HEK293T (cell line): ENCODE measurements at regions not wholly inside any gene's neighbourhood (a gene's known extent, or its start where the extent isn't known, plus 50 kb on each side); places are given as distances from the start of the nearest gene placed in this dataset.

Source experiments
- CTCF ChIA-PET: fragments of 350-600 bp; formaldehyde crosslinking; extraction: SDS; loops from one replicate; lab custom pipeline; 2021; ENCODE audit warnings: antibody characterized with exemption, inconsistent platforms; lab: Yijun Ruan, JAX
- POLR2A ChIA-PET: fragments of 350-600 bp; formaldehyde crosslinking; extraction: SDS; loops from one replicate; lab custom pipeline; 2020; ENCODE audit warnings: antibody characterized with exemption, inconsistent platforms; lab: Yijun Ruan, JAX
- DNase-seq: peaks from one replicate; pipeline ENCODE4 v3.0.0; 2012; ENCODE audit warnings: mixed read lengths; ENCODE audit errors: extremely low spot score
- ARNT ChIP-seq: fragments of 450-650 bp; IDR thresholded peaks from 2 replicates; pipeline ENCODE4 v1.6.1; 2017; ENCODE audit warnings: mild to moderate bottlenecking
- BHLHE40 ChIP-seq: fragments of 450-650 bp; IDR thresholded peaks from 2 replicates; pipeline ENCODE4 v1.6.1; 2016; ENCODE audit warnings: mild to moderate bottlenecking, moderate library complexity, borderline replicate concordance
- CTBP1 ChIP-seq: fragments of 450-650 bp; IDR thresholded peaks from 2 replicates; pipeline ENCODE4 v1.6.1; 2016; ENCODE audit warnings: borderline replicate concordance
- ELF4 ChIP-seq: fragments of 450-650 bp; IDR thresholded peaks from 2 replicates; pipeline ENCODE4 v1.6.1; 2017; ENCODE audit warnings: antibody characterized with exemption
- FOXA1 ChIP-seq: fragments of 450-650 bp; IDR thresholded peaks from 2 replicates; pipeline ENCODE4 v1.6.1; 2016; ENCODE audit warnings: mild to moderate bottlenecking
- FOXK2 ChIP-seq: fragments of 450-650 bp; IDR thresholded peaks from 2 replicates; pipeline ENCODE4 v1.6.1; 2016; ENCODE audit warnings: mild to moderate bottlenecking
- FOXM1 ChIP-seq: fragments of 450-650 bp; IDR thresholded peaks from 2 replicates; pipeline ENCODE4 v1.6.1; 2017; ENCODE audit warnings: mild to moderate bottlenecking, borderline replicate concordance
- HDGF ChIP-seq: fragments of 450-650 bp; IDR thresholded peaks from 2 replicates; pipeline ENCODE4 v1.6.1; 2017; ENCODE audit warnings: antibody characterized with exemption, borderline replicate concordance
- L3MBTL2 ChIP-seq: fragments of 450-650 bp; conservative IDR thresholded peaks from 2 replicates; pipeline ENCODE4 v1.6.1; 2016; ENCODE audit warnings: mild to moderate bottlenecking
- LEF1 ChIP-seq: fragments of 450-650 bp; IDR thresholded peaks from 2 replicates; pipeline ENCODE4 v1.6.1; 2017; ENCODE audit warnings: mild to moderate bottlenecking, borderline replicate concordance
- NFRKB ChIP-seq: fragments of 450-650 bp; IDR thresholded peaks from 2 replicates; pipeline ENCODE4 v1.6.1; 2016; ENCODE audit warnings: mild to moderate bottlenecking, moderate library complexity
- PKNOX1 ChIP-seq: fragments of 450-650 bp; IDR thresholded peaks from 2 replicates; pipeline ENCODE4 v1.6.1; 2016
- SP1 ChIP-seq: fragments of 450-650 bp; IDR thresholded peaks from 2 replicates; pipeline ENCODE4 v1.6.1; 2017
- SUZ12 ChIP-seq: fragments of 450-650 bp; IDR thresholded peaks from 2 replicates; pipeline ENCODE4 v1.6.1; 2016; ENCODE audit warnings: mild to moderate bottlenecking
- TARDBP ChIP-seq: fragments of 450-650 bp; IDR thresholded peaks from 2 replicates; pipeline ENCODE4 v1.6.1; 2016
- ZNF384 ChIP-seq: fragments of 450-650 bp; IDR thresholded peaks from 2 replicates; pipeline ENCODE4 v1.6.1; 2016

GRCh38 chr6:122116835-122117627, 282.4 kb upstream of the HSF2 start:
- ChIA-PET POLR2A (no interaction called here), CTCF (no interaction called here)
- TF ChIP-seq SP1 = no peak
- TF ChIP-seq PKNOX1 = no peak
- no peak for TF ChIP-seq FOXM1
- TF ChIP-seq NFRKB = no peak
- TF ChIP-seq TARDBP = no peak
- no peak for TF ChIP-seq FOXA1
- TF ChIP-seq ARNT = no peak
- TF ChIP-seq HDGF = no peak
- TF ChIP-seq CTBP1 = no peak
- TF ChIP-seq BHLHE40 = no peak
- no peak for TF ChIP-seq ELF4
- TF ChIP-seq SUZ12 = no peak
- no peak for DNase-seq

GRCh38 chr6:122118945-122119506, 280.4 kb upstream of the HSF2 start:
- ChIA-PET POLR2A (no interaction called here), CTCF (interaction anchor here (0.7 kb wide), 1 partner anchor 445 kb away, joined by 3 read pairs; no protein-coding TSS in a partner anchor)
- DNase-seq = no peak
- TF ChIP-seq HDGF (no peak), ZNF384 (no peak), FOXK2 (no peak), SP1 (no peak), L3MBTL2 (no peak), PKNOX1 (no peak), FOXM1 (no peak), NFRKB (no peak), SUZ12 (no peak), LEF1 (no peak), BHLHE40 (no peak), ARNT (no peak), ELF4 (no peak), FOXA1 (no peak), CTBP1 (no peak), TARDBP (no peak)

- CTCF ChIA-PET = no interaction called here
- TF ChIP-seq FOXK2 (no peak), LEF1 (no peak), SUZ12 (no peak), PKNOX1 (no peak), FOXA1 (no peak), L3MBTL2 (no peak), ARNT (no peak), CTBP1 (no peak), BHLHE40 (no peak), ZNF384 (no peak), SP1 (no peak), NFRKB (no peak)
- POLR2A ChIA-PET = no interaction called here
- DNase-seq = no peak
These were observed 277.2 kb upstream of the HSF2 start for GRCh38 chr6:122122202-122122601.

GRCh38 chr6:122122686-122123085, 276.8 kb upstream of the HSF2 start:
- POLR2A ChIA-PET = no interaction called here
- DNase-seq = no peak

GRCh38 chr6:122124908-122125307, 274.5 kb upstream of the HSF2 start:
- ChIA-PET POLR2A (no interaction called here), CTCF (no interaction called here)
- DNase-seq = no peak
- TF ChIP-seq HDGF (no peak), FOXM1 (no peak), FOXA1 (no peak), FOXK2 (no peak), TARDBP (no peak), ARNT (no peak), NFRKB (no peak), LEF1 (no peak), L3MBTL2 (no peak), ZNF384 (no peak), SP1 (no peak), SUZ12 (no peak), ELF4 (no peak), CTBP1 (no peak), PKNOX1 (no peak), BHLHE40 (no peak)

More at GRCh38 chr6:122122686-122123085, 276.8 kb upstream of the HSF2 start:
- no peak for TF ChIP-seq ELF4
- CTCF ChIA-PET = no interaction called here
